B cell (primary cell): ENCODE measurements at regions not wholly inside any gene's neighbourhood (a gene's known extent, or its start where the extent isn't known, plus 50 kb on each side); places are given as distances from the start of the nearest gene placed in this dataset.

Source experiments
- ATAC-seq: fragments of 200-7000 bp; cut with Tn5 transposase; one replicate; pipeline ENCODE4 v1.10.0; 2021; ENCODE audit warnings: low read depth, mild to moderate bottlenecking, moderate number of reproducible peaks, moderate library complexity
- CTCF ChIA-PET: fragments of 350-600 bp; sonication (Branson Sonifier 250); formaldehyde crosslinking; loops from one replicate; lab custom pipeline; 2021; ENCODE audit warnings: antibody characterized with exemption, inconsistent platforms; lab: Charles Lee
- POLR2A ChIA-PET: fragments of 350-600 bp; sonication (Branson Sonifier 250); formaldehyde crosslinking; loops from one replicate; lab custom pipeline; 2021; ENCODE audit warnings: antibody characterized with exemption; lab: Charles Lee
- DNase-seq: peaks from one replicate; pipeline ENCODE4 v3.0.0; 2013
- H2AFZ ChIP-seq: 2 replicates; pipeline ENCODE4 v1.6.1; 2012; ENCODE audit warnings: mild to moderate bottlenecking, low read depth, low read length; ENCODE audit not compliant: insufficient read depth, poor library complexity, severe bottlenecking
- H3K27ac ChIP-seq, 2 donors: 1 replicate in 1 of 2; 2 replicates in 1 of 2; pipeline ENCODE4 v1.5.1; 2012 to 2013; ENCODE audit warnings: low read length in 2 of 2, mild to moderate bottlenecking in 2 of 2, moderate library complexity in 1 of 2
- H3K27me3 ChIP-seq, 4 experiments: fragments of 200-600 bp in 1 of 4; sonication (generic) in 1 of 4; replicated peaks in 1 of 4; 1 replicate in 2 of 4; 2 replicates in 2 of 4; pipeline versions ENCODE4 v1.6.1 to v1.7.0; 2013 to 2016; ENCODE audit warnings: low read length in 3 of 4, mild to moderate bottlenecking in 2 of 4, mixed read lengths in 1 of 4, moderate library complexity in 1 of 4; ENCODE audit not compliant: insufficient read depth in 4 of 4, control insufficient read depth in 3 of 4; ENCODE audit errors: control extremely low read depth in 1 of 4
- H3K36me3 ChIP-seq, 2 experiments: replicated peaks in 1 of 2; 1 replicate in 1 of 2; 2 replicates in 1 of 2; pipeline versions ENCODE4 v1.6.1 to v1.7.1; 2013; ENCODE audit warnings: low read length in 1 of 2; ENCODE audit not compliant: insufficient read depth in 2 of 2, control insufficient read depth in 1 of 2; ENCODE audit errors: control extremely low read depth in 1 of 2, extremely low read depth in 1 of 2
- H3K4me1 ChIP-seq, 2 donors: fragments of 200-600 bp in 1 of 2; sonication (generic) in 1 of 2; 1 replicate in 1 of 2; 2 replicates in 1 of 2; pipeline versions ENCODE4 v1.5.1 to v1.6.1; 2013 to 2017; ENCODE audit warnings: low read length in 2 of 2; ENCODE audit not compliant: control insufficient read depth in 2 of 2, insufficient read depth in 2 of 2
- H3K4me2 ChIP-seq: replicated peaks from 2 replicates; pipeline ENCODE3; 2012; ENCODE audit warnings: mild to moderate bottlenecking, low read depth, low read length; ENCODE audit not compliant: poor library complexity, severe bottlenecking
- H3K4me3 ChIP-seq, 5 experiments: fragments of 200-600 bp in 1 of 5; sonication (generic) in 1 of 5; 1 replicate in 3 of 5; 2 replicates in 2 of 5; pipeline versions ENCODE4 v1.5.1 to v1.7.0; 2011 to 2016; ENCODE audit warnings: low read length in 4 of 5, mild to moderate bottlenecking in 4 of 5, low read depth in 2 of 5, control low read depth in 1 of 5, moderate library complexity in 1 of 5; ENCODE audit not compliant: insufficient read depth in 1 of 5; ENCODE audit errors: control extremely low read depth in 1 of 5, extremely low read depth in 1 of 5
- H3K79me2 ChIP-seq: fragments of 200-600 bp; sonication (generic); one replicate; pipeline ENCODE4 v1.6.0; 2016; ENCODE audit warnings: low read length; ENCODE audit not compliant: control insufficient read depth, insufficient read depth
- H3K9ac ChIP-seq: fragments of 200-600 bp; sonication (generic); 2 replicates; pipeline ENCODE4 v1.6.1; 2017; ENCODE audit warnings: mild to moderate bottlenecking, low read length, moderate library complexity
- H3K9me3 ChIP-seq, 3 donors: one replicate each; pipeline versions ENCODE4 v1.6.1 to v1.7.1; 2013; ENCODE audit warnings: low read length in 2 of 3; ENCODE audit not compliant: control insufficient read depth in 2 of 3, insufficient read depth in 1 of 3; ENCODE audit errors: control extremely low read depth in 1 of 3
- H4K20me1 ChIP-seq: 2 replicates; pipeline ENCODE4 v1.6.0; 2012; ENCODE audit warnings: mild to moderate bottlenecking, low read length; ENCODE audit not compliant: insufficient read depth, control insufficient read depth, poor library complexity, severe bottlenecking
- H3K27ac Mint-ChIP-seq: one replicate; pipeline ENCODE4 v1.8.0; 2021; ENCODE audit warnings: mixed read lengths
- H3K27me3 Mint-ChIP-seq: one replicate; pipeline ENCODE4 v1.8.0; 2021; ENCODE audit warnings: mixed read lengths
- H3K4me1 Mint-ChIP-seq: one replicate; pipeline ENCODE4 v1.8.0; 2021; ENCODE audit warnings: mixed read lengths
- H3K4me3 Mint-ChIP-seq: one replicate; pipeline ENCODE4 v1.8.0; 2021; ENCODE audit warnings: mixed read lengths
- H3K9me3 Mint-ChIP-seq: one replicate; pipeline ENCODE4 v1.8.0; 2022; ENCODE audit warnings: mixed read lengths; ENCODE audit not compliant: insufficient read depth
- EZH2 ChIP-seq: IDR thresholded peaks from 2 replicates; pipeline ENCODE4 v1.6.1; 2012; ENCODE audit warnings: borderline replicate concordance, low read depth, mild to moderate bottlenecking, moderate library complexity, low read length; ENCODE audit not compliant: insufficient read depth, poor library complexity, severe bottlenecking
- WGBS: methylation state at CpG from one replicate; pipeline ENCODE4 v1.1.5; 2013; ENCODE audit warnings: missing lambda C conversion rate; ENCODE audit not compliant: insufficient coverage; 5-methylcytosine and 5-hydroxymethylcytosine counted together
- intact Hi-C: fragments of 100-400 bp; cut with micrococcal nuclease; formaldehyde crosslinking; loops from one replicate; pipeline ENCODE4 v1.10.0; 2022
- TF ChIP-seq, protein P1 (sequence below): fragments of 200-600 bp; IDR thresholded peaks from one replicate; pipeline ENCODE4 v1.8.0; 2022; ENCODE audit warnings: antibody characterized with exemption, mild to moderate bottlenecking

DNA sequence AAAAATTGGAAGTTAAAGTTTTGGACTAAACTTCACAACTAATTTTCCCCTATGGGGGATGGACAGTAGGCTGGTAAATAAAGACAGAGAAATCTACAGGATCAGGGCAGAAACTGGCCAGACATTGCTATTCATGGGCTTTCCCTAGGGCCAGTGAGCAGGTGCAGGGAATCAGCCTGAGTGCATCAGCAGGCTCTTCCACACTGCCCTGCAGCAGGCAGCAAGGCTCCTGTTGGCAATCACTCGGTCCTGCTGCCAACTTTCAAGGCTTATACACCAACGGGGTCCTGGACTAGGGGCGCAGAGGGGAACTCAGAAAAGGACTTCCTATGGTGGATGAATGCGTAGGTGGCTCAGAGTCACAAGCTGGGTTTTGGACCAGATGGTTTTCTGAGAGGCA is 59.8 kb upstream of the NHSL1 start:
- H3K36me3 ChIP-seq, result no peaks in the 10 kb centered on the region
- no peak for ATAC-seq
- H4K20me1 ChIP-seq, result no peaks in the 10 kb centered on the region
- DNase-seq, result no peak
- Mint-ChIP-seq H3K4me1 (peaks cover 9% of the 10 kb centered on the region), H3K27me3 (peaks cover 22% of the 10 kb centered on the region), H3K4me3 (no peak overlapping the region), H3K27ac (no peak overlapping the region), H3K9me3 (no peaks in the 10 kb centered on the region)
- 89% methylated on average over 3 of the region's 4 CpGs for WGBS
- ChIA-PET POLR2A (no interaction called here), CTCF (no interaction called here)
- no peaks in the 10 kb centered on the region for H3K9me3 ChIP-seq
- no peaks in the 10 kb centered on the region for H3K27me3 ChIP-seq
- no peak overlapping the region for H2AFZ ChIP-seq
- TF ChIP-seq EZH2, result no peak
- TF ChIP-seq, protein P1, sequence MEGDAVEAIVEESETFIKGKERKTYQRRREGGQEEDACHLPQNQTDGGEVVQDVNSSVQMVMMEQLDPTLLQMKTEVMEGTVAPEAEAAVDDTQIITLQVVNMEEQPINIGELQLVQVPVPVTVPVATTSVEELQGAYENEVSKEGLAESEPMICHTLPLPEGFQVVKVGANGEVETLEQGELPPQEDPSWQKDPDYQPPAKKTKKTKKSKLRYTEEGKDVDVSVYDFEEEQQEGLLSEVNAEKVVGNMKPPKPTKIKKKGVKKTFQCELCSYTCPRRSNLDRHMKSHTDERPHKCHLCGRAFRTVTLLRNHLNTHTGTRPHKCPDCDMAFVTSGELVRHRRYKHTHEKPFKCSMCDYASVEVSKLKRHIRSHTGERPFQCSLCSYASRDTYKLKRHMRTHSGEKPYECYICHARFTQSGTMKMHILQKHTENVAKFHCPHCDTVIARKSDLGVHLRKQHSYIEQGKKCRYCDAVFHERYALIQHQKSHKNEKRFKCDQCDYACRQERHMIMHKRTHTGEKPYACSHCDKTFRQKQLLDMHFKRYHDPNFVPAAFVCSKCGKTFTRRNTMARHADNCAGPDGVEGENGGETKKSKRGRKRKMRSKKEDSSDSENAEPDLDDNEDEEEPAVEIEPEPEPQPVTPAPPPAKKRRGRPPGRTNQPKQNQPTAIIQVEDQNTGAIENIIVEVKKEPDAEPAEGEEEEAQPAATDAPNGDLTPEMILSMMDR, result no peak
- H3K4me2 ChIP-seq, result no peak overlapping the region
- H3K4me1 ChIP-seq, result peaks cover 0 to 6% of the 10 kb centered on the region in 2 donors
- intact Hi-C loops, result no loop called here
- no peak overlapping the region for H3K4me3 ChIP-seq
- no peaks in the 10 kb centered on the region for H3K79me2 ChIP-seq
- no peak overlapping the region for H3K9ac ChIP-seq
- no peak overlapping the region for H3K27ac ChIP-seq

DNA sequence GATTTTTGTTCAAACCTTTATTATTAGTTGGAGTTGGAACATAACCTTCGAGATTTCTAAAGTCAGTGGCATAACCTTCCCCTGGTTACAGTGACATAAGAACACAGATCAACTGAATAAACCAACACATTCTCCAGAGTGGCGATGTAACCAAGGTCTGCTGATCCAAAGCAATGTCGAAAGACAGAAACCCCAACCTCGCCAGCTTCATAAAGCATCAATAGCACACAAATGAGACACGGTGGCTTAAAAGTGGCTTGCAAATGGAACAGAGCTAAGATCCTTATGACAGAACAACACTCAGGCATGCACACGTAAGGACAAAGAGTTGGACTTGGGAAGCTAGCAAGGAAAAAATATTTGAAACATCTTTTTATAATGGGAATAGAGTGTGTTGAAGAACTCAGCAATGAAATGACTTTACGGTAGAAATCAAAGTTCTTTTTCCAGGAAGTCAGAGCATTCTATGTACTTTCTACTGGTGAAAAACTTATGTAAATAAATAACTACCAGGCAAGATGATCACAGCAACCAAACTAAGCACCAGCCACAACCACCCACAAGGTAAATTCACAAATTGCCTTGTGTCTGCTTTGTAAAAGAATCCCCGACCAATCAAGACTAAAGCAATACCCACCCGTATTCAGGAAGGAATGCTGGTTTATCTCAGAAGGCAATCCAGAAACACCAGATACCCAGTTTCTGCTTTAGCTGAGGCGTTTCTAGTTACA is 61.0 kb upstream of the NHSL1 start:
- ChIA-PET CTCF (interaction anchor here (0.8 kb wide), 1 partner anchor 31 kb away, joined by 4 read pairs; no protein-coding TSS in a partner anchor), POLR2A (no interaction called here)
- H3K9me3 ChIP-seq, result no peaks in the 10 kb centered on the region
- no peaks in the 10 kb centered on the region for H3K27me3 ChIP-seq
- H3K4me1 ChIP-seq, result peaks cover 0 to 1% of the 10 kb centered on the region in 2 donors
- no peaks in the 10 kb centered on the region for H3K79me2 ChIP-seq
- ATAC-seq (no peak), DNase-seq (no peak)
- no peaks in the 10 kb centered on the region for H4K20me1 ChIP-seq
- 100% methylated on average over 2 of the region's 10 CpGs for WGBS
- H3K4me1 Mint-ChIP-seq, result peaks cover 3% of the 10 kb centered on the region
- H3K27ac Mint-ChIP-seq, result no peak overlapping the region
- intact Hi-C loops, result no loop called here
- no peaks in the 10 kb centered on the region for H3K36me3 ChIP-seq
- TF ChIP-seq EZH2, result no peak
- TF ChIP-seq, protein P1, result no peak
- H2AFZ ChIP-seq, result no peak overlapping the region
- no peak overlapping the region for H3K9ac ChIP-seq
- no peak overlapping the region for H3K4me3 ChIP-seq
- no peak overlapping the region for H3K4me2 ChIP-seq
- H3K9me3 Mint-ChIP-seq, result no peaks in the 10 kb centered on the region
- no peak overlapping the region for H3K4me3 Mint-ChIP-seq
- H3K27ac ChIP-seq, result no peak overlapping the region
- peaks cover 24% of the 10 kb centered on the region for H3K27me3 Mint-ChIP-seq
